Stimulated activated CD4-positive, alpha-beta T cell treated with anti-CD3 and anti-CD28 coated beads, TNF-alpha, amount 100 ng/mL, for 1 hour (primary cell): ENCODE measurements at regions not wholly inside any gene's neighbourhood (a gene's known extent, or its start where the extent isn't known, plus 50 kb on each side); places are given as distances from the start of the nearest gene placed in this dataset.

ENCODE experiments used
- DNase-seq, 3 donors: peaks; one replicate each; pipeline ENCODE4 v3.0.0-alpha.2; 2020; ENCODE audit warnings: low read depth in 3 of 3, low spot score in 1 of 3

GRCh38 chr13:33616130-33616529 is 201.8 kb upstream of the RFC3 start:
- DNase-seq, result no peak

- no peak for DNase-seq
Observed at GRCh38 chr13:33617055-33617454, 200.9 kb upstream of the RFC3 start.

- DNase-seq, result no peak
Observed at GRCh38 chr13:33624253-33624652, 193.7 kb upstream of the RFC3 start.

- DNase-seq, result no peak
Observed at GRCh38 chr13:33624740-33625139, 193.2 kb upstream of the RFC3 start.

- no peak for DNase-seq
Observed at GRCh38 chr13:33626407-33626806, 191.5 kb upstream of the RFC3 start.

GRCh38 chr13:33628662-33629061 is 189.3 kb upstream of the RFC3 start:
- no peak for DNase-seq

GRCh38 chr13:33629605-33630360 is 188.2 kb upstream of the RFC3 start:
- DNase-seq, result no peak

- DNase-seq, result no peak
Observed at GRCh38 chr13:33633701-33634545, 184.0 kb upstream of the RFC3 start.

- DNase-seq, result no peak
Observed at GRCh38 chr13:33634546-33634982, 183.4 kb upstream of the RFC3 start.

- no peak for DNase-seq
Observed at GRCh38 chr13:33636243-33636642, 181.7 kb upstream of the RFC3 start.

GRCh38 chr13:33636955-33637670 is 180.8 kb upstream of the RFC3 start:
- no peak for DNase-seq

GRCh38 chr13:33637978-33638743 is 179.8 kb upstream of the RFC3 start:
- DNase-seq, result no peak

- no peak for DNase-seq
Observed at GRCh38 chr13:33639158-33639557, 178.8 kb upstream of the RFC3 start.

GRCh38 chr13:33639626-33640080 is 178.3 kb upstream of the RFC3 start:
- no peak for DNase-seq

GRCh38 chr13:33640832-33641231 is 177.1 kb upstream of the RFC3 start:
- no peak for DNase-seq

GRCh38 chr13:33642374-33643065 is 175.4 kb upstream of the RFC3 start:
- DNase-seq, result no peak

GRCh38 chr13:33644581-33645543 is 173.1 kb upstream of the RFC3 start:
- DNase-seq, result no peak

GRCh38 chr13:33645591-33646554 is 172.1 kb upstream of the RFC3 start:
- DNase-seq, result no peak
